EH (cell line): ENCODE measurements at regions not wholly inside any gene's neighbourhood (a gene's known extent, or its start where the extent isn't known, plus 50 kb on each side); places are given as distances from the start of the nearest gene placed in this dataset.

Experiments used
- DNase-seq: peaks from one replicate; pipeline ENCODE4 v3.0.0-alpha.2; 2015; ENCODE audit warnings: low read depth

DNA sequence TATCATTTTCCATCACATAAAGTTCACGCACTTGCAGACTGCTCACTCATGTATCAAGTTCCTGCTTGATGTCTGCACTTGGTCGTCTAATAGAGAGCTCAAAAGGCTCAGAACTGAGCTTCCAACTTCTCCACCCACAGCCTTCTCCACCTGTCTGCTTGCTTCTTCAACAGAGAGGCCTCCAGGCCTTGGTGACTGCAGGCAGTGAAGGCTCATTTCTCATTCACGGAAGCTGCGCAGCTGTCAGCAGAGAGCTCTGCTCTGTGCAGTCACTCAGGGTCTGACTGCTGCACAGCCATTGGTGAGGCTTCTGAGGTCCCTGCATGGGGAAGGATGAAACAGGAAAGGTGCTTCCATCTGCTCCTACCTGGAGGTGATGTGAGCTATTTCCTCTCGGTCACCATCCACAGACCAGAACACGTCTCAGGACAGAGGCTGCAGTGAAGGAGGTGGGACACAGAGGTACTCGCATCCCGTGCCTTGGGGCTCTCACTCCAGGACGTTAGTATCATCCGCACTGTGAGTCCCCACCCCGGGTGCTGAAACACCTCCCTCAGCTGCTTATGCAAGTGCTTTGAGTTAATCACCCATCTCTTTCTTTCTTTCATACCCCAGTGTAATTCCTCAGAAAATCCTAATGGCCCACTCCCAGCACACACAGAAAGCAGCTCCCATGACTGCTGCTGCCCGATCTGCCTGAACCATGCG is 126.2 kb downstream of the TMEM18 start:
- DNase-seq, result no peak

DNA sequence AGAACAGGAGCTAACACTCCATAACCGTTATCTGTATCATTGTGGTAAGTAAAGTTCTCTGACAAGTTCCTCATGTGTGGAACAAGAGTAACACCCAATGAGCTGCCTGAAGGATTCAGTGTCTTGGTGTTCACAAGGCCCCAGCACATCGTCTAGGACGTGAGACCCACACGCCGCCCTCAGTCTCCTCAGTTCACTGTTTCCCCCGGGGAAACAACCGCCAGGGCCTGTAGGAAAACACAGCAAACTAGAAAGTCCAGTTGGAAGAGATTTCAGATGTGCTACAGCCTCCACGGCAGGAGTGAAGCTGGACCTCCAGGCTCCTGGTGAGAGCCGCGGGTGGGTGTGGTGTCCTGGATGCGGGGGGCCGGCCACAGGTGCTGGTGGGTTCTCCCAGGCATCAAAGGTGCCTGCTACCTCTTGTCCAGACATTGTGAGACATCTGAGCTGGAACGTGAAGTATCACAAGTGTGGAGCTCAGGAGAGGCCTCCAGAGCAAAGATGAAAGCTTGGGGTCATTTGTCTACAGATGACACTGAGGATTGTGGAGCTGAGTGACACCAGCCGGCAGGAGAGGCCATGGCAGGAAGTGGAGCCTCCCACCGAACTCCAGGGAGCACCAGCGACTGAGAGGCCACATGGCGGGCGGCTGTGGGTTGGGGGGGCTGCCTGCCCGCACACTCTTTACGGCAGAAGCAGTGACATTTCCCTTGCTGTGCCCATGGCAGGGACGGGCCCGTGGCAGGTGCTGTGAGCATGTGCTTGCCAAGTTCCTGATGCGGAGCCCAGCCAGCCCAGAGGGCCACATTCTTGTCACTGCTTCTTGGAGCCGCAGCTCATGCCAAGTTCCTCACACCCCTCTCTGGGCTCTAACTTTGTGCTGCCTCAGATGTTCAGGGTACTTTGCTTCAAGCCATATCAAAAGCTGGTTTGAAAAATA is 131.2 kb downstream of the TMEM18 start:
- no peak for DNase-seq

DNA sequence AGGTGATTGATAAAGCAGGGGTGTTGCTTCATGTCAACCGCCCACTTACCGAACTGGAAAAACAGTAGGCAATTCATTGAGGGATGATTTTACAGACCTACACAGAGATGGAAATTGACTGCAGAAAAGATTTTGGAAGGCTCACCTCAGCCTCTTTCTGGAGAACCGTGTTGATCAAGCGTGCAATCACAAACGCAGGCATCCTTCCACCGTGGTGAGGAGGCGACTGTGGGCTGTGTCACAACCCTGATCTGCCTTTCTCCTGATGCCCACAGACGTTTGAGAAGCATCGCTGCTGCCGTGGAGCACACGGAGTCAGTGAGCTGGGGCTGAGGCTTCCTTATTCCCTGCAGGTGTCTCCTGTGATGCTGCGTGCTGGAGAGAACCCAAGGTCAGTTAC is 132.0 kb downstream of the TMEM18 start:
- no peak for DNase-seq

DNA sequence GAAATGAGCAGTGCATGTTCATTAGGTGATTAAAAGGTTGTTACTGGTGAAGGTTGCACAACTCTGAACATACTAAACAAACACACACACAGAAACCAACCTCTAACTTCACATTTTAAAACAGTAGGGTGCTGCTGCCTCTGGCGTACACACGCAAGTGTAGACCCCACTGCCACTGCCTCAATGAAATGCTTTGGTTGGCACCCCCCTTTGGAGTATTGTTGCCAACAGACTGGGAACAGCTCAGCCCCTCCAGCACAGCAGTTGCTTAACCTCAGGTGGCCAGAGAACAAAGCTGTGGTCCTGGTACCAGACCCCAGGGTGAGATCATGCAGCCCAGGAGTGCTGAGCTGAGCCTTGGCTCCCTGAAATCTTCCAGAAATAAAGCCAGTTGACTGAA is 138.6 kb downstream of the TMEM18 start:
- no peak for DNase-seq

DNA sequence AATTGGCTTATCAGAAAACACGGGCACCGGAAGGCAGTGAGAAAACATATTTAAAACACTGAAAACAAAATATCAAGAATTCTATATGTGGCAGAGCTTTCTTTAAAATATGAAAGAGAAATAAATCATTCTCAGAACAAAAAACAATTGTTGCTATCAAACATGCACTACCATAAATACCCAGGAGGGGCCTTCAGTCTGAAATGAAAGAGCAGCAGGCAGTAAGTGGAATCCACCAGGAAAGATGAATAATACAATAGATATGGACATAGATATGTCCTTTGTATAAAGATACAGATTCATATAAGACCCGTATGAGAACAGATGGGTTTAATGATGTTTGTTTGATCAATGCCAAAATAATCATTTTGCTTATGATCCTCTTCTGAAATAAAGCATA is 142.0 kb downstream of the TMEM18 start:
- DNase-seq, result no peak

DNA sequence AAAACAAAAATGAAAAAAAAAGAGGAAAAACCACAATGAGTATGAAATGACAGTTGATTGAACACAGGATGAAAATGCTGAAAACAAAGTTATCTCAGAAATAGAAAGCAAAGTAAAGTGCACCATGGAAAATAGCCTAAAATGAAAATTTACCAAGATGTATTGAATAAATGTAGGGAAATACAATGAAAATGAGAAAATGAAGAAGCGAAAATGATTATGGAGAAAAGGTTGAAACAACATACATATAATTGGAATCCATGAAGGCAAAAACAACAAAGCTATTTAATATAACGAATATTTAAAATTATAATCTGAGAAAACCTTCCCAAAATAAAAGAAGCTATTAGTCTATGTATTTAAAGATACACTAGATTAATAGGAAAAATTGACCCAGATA is 147.4 kb downstream of the TMEM18 start:
- DNase-seq, result no peak

DNA sequence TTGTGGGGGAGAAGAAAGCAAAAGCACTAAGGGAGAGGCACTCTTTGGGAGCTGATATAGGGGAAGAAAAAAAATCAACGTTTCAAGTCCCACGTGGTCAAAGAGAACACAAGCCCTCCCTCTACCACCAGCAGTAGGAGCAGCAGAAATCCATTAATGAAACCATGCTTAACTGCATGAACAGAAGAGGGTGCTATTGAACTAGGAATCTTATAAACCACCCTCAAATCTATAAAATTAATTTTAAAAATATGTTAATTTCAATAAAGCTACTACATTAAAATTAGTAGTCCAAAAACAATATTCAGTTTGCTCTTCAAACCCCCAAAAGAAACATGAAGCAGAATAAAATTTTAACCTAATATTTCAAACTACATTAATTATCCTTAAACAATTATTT is 147.8 kb downstream of the TMEM18 start:
- peak; percentile 2 for DNase-seq

DNA sequence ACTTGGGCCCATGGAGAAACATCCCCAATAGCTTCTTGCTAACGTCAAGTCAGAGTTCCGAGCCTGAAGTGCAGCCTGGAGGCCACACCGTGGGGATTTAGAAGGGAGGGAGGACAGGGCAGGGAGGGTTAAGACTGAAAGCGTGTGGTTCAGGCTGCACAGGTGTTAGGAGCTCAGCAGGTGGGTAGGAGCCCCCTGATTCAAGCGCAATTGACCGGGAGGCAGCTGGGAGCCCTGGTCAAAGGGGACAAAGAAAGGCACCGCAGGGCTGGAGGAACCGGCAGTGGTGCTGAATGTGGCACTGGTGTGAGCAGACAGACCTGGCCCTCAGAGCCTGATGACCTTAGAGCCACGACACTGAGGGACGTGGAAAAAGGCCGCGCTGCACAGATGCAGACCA is 149.6 kb downstream of the TMEM18 start:
- DNase-seq, result no peak

DNA sequence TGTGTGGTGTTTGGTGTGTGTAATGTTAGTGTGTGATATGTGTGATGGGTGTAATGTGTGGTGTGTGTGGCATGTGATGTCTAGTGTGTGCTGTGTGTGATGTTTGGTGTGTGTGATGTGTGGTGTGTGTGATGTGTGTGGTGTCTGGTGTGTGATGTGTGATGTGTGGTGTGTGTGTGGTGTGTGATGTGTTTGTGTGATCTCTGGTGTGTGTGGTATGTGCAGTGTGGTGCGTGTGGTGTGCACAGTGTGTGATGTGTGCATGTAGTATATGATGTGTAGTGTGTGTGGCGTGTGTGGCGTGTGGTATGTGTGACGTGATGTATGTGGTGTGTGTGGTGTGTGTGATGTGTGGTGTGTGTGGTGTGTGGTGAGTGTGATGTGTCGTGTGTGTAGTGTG is 150.3 kb downstream of the TMEM18 start:
- DNase-seq, result no peak

DNA sequence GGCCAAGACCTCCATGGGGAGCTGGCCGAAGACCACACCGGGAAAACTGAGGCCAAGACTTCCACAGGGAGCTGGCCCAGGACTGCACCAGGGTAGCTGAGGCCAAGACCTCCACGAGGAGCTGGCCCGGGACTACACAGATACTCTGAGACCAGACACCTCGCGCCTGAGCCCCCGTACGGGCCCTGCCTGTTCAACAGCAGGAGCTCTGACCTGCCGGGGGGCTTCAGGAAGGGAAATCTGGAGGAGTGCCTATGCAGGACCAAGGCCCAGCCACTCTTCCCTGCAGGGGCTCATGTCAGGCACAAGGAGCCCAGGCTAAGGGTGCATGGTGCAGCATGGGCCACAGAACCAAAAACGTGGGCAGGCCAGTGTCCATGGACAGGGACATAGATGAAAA is 151.6 kb downstream of the TMEM18 start:
- DNase-seq, result no peak

DNA sequence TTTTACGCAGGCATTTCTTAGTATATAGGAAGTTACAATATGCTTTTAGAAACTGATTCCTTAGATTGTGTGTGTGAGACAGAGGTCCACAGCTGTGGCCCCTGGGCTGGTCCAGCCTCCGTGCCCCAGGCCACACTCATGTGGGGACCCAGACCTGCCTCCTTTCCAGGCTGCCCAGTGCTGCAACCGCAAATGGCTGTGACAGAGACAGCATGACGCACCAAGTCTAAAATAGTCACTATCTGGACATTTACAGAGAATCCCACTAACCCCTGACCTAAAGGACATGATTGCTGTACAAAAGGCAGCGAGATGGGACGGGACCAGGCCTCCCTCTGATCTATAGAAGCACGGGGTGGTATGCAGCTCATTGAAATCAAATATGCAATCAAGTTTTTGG is 152.2 kb downstream of the TMEM18 start:
- DNase-seq, result no peak

DNA sequence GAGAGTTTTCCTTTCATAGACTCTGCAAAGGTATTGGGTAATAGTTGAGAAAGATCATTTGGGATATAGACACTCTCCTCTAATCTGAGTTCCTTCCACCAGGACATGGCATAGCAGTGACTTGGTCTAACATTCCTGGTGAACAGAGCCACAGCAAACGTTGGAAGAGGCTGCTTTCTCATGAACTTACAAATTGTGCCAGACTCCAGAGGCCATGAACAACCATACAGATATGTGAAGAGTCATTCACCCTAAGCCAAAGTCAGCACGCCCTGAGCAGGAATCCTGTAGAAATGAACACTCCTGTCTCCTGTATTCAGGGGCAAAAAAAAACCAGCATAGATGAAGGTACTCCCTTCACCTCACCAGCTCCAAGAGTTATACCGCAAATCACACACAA is 152.8 kb downstream of the TMEM18 start:
- DNase-seq, result no peak

DNA sequence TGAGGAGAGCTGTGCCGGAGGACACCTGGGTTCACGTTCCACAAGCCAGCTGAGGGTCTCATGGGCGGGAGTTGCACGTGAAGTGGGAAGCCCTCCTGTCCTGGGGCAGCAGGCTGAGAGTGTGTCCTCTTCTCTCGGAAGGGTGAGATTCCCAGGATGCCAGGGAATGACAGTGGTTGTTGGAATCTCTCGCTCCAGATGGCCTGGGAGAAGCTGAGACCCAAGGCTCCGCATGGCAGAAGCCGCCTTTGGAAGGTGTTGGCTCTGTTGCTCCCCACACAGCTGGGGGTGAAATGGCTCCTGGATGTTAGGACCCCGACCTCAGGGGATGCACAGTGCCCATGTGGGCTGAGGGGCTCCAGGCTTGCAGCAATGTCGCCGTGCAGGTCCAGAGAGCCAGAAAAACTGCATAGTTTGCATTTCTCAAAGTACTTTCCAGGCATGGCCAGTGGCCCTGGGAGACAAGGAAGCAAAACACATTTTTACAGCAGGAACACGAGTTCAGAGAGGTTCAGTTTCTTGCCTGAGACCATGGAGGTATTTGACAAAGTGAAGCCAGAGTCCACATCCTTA is 153.4 kb downstream of the TMEM18 start:
- no peak for DNase-seq

DNA sequence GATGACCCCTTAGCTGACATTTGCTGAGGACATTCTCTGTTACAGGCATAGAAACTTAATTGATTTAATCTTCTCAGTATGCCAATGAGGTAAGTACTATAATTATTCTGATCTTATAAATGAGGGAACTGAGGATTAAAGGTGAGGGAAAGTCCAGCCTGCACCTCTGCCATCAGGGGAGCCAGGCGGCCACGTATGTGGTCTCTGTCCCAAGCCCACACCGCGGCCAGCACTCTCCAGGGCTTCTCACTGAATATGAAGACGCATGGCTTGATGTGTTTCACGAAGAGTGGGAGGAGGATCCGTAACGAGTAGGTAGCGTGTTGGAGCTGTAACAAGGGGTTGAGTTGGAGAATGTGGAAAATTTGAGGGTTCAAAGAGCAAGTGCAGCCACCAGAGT is 154.4 kb downstream of the TMEM18 start:
- no peak for DNase-seq

DNA sequence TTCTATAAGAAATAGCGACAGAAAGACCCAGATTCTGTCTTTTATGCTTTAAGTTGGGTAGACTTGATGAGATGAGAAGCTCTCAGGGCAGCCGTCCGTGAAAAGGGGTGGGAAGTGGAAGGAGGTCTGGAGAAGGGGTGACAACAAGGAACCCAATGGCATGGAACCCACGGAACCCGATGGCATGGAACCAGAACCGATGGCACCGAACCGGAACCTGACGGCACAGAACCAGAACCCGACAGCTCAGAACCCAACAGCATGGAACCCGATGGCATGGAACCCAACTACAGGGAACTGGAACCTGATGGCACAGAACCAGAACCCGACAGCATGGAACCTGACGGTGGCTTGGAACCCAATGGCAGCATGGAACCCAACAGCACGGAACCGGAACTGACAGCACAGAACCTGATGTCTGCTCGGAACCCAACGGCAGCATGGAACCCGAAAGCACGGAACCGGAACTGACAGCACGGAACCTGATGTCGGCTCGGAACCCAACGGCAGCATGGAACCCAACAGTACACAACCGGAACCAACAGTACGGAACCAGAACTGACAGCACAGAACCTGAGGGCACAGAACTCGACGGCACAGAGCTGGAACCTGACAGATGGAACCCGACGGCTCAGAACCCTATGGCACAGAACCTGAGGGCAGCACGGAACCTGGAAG is 155.2 kb downstream of the TMEM18 start:
- DNase-seq, result no peak

DNA sequence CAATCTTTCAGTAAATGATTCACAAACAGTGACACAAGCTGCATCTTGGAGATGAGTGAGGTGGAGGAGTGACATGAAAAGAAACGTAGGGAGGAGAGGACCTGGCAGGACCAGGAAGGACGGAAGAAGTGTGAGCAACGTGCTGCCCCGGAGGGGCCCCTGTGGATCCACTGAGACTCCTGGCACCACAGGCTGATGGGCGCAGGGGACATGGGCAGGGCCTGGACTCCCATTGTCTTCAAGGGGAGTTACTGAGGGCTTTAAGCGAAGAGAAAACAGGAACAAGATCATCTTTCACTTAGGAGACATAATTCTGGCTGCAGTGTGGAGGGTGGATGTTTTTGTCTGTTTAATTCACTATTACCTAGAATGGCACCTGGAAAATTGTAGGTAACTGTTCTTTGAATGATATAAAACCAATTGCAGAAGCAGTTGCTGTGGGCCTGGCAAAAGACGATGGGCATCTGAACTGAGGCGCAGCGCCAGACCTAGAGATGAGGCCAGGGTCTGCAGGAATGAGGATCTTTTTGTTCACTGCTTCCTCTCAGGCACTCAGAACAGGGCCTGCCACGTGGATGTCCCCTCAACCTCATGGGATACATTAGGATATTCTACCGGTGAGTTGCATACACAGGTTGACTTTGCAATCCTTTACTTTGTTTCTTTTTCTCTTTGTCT is 156.4 kb downstream of the TMEM18 start:
- DNase-seq, result no peak

DNA sequence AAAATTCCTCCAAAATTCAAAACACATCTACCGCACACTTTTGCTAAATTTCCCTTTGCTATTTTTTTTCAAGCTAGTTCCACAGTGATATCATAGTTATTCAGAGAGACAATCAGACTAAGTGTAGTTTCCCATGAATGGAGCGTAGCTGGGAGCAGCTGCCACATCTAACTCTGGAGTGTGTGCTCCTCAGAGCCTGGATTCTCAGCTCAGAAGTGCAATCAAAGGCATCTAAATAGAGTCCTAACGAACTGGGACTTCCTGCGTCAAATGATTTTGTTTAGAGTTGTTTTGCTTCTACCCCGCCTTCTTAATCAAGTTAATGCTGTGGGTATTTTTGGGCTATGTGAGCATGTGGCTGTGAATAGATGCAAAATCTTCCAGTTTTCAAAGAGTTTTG is 160.3 kb downstream of the TMEM18 start:
- no peak for DNase-seq

DNA sequence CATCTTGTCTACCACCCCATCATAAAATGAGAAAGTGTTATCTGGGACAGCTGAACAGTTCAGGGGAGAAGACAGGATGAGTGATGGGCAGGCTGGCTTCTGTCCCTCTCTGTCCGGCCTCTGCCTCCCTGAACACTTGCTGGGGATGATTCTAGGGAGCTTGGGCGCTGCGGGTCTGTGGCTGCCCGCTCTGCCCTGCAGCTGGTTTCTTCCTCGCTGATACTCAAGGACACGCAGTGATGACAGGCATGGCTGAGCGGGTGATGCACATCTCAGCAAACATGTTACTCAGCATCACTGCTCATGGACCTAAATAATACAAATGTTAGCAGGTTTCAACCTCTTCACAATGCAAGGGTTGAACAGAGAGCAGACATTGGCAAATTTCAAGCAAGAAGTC is 161.1 kb downstream of the TMEM18 start:
- DNase-seq, result no peak

DNA sequence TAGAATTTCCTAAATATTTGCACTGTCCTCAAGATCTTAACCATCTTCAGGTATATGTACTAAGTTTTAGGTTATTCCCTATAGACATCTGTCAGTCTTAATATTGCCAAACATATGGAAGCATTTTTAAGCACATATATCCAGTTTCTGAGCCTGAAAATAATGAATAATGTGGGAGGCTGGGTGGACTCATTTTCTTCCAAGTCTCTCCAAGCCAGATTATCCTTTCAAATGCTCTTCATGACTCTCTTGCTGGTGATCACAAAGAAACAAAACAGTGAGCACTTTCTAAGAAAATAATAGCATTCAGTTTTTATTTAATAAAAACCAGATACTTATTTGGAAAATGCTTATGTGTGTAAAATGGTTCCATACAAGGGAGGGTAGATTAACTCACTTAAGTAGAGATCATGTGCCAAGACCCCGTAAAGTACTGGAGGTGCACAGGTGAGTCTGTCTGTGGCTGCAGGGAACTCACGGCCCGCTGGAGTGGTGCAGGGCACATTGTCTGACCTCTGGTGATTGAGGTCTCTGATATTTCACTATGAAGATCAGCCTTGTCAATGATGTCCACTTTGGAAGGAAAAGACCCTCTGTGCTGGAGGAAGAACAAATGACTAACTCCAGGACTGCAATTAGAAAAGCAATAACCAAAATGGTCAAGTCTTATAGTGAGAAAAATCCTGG is 161.6 kb downstream of the TMEM18 start:
- no peak for DNase-seq

DNA sequence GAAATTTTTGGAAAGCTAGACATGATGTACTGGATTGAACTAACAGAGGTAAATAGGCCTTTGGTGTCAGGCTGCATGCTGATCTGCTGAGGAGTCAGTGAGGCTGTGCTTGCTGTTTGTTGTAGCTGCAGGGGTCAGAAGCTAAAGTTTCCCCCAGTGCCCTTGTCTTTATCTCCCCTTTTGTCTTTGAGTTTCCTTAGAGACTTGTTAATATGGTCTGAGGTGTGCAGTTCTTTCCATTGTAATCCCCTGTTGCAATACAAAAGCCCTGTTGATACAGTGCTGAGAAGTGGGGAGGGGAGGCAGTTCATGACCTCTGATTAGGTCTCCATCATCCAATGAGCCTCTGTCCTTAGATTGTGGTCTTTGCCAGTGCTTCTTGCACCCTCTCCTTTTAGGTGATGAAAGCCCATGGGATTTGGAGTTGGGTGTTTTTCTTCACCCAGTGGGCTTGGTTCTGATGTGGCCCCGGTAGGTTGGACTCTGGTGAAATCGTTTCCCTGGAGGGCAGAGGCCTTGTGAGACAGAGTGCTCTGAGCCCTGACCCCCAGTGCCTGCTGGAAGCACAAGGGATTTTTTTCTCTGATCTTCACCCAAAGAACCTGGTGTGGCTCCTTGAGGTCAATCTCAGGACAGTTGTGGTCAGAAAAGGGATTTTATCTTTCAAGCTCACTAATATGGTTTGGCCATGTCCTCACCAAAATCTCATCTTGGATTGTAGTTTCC is 163.1 kb downstream of the TMEM18 start:
- no peak for DNase-seq

DNA sequence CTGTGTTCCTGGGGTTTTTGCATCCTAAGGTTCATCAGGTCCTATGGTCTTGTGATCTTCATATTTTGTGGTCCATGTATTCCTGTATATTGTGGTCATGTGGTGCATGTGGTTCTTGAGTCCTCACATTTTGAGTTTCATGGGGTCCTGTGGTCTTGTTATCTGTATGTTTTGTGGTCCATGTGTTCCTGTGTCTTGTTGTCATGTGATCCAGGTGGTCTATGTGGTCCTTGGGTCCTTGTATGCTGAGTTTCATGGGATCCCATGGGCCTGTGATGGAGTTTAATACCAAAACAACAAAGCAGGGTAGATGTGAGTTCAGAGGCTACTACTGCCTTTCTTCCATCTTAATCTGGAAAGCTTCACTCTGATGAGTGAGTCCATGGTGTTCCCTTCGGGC is 166.4 kb downstream of the TMEM18 start:
- DNase-seq, result no peak
